22Rv1 (cell line): ENCODE measurements at regions not wholly inside any gene's neighbourhood (a gene's known extent, or its start where the extent isn't known, plus 50 kb on each side); places are given as distances from the start of the nearest gene placed in this dataset.

Experiments
- CTCF ChIP-seq: fragments of 450-650 bp; IDR thresholded peaks from 2 replicates; pipeline ENCODE4 v1.5.1; 2017; ENCODE audit warnings: mild to moderate bottlenecking
- ZFX ChIP-seq: fragments of 450-650 bp; IDR thresholded peaks from 2 replicates; pipeline ENCODE4 v1.6.1; 2017; ENCODE audit warnings: antibody characterized with exemption, borderline replicate concordance

- no peak for TF ChIP-seq CTCF
- no peak for TF ChIP-seq ZFX
These were observed 247.6 kb upstream of the ANO3 start for GRCh38 chr11:26084313-26084712.
